ENCODE measurements at regions not wholly inside any gene's neighbourhood (a gene's known extent, or its start where the extent isn't known, plus 50 kb on each side); places are given as distances from the start of the nearest gene placed in this dataset.

DNA sequence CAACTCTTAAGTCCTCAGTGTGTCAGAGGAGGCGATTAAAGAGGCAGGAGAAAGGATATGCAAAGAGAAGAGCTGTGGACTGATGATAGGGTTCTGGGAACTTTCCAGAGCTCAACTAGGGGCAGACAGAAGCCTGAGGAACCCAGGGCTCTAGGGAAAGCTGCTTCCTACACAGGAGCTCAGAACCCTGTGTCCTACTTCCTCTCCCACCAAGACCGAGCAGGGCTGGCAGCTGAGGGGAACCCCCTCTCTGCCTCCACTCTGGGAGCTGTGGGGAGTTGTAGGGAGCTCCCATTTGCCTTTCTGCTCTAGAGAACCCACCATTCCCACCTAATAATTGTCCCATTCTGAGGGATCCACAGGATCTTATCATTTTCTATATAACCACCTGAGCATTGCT is 674.3 kb downstream of the ACTL7B start:
- TF ChIP-seq, protein P1, sequence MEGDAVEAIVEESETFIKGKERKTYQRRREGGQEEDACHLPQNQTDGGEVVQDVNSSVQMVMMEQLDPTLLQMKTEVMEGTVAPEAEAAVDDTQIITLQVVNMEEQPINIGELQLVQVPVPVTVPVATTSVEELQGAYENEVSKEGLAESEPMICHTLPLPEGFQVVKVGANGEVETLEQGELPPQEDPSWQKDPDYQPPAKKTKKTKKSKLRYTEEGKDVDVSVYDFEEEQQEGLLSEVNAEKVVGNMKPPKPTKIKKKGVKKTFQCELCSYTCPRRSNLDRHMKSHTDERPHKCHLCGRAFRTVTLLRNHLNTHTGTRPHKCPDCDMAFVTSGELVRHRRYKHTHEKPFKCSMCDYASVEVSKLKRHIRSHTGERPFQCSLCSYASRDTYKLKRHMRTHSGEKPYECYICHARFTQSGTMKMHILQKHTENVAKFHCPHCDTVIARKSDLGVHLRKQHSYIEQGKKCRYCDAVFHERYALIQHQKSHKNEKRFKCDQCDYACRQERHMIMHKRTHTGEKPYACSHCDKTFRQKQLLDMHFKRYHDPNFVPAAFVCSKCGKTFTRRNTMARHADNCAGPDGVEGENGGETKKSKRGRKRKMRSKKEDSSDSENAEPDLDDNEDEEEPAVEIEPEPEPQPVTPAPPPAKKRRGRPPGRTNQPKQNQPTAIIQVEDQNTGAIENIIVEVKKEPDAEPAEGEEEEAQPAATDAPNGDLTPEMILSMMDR (IDR thresholded peaks at IDR 0.05), result no peak
- TF ChIP-seq POLR2A (IDR thresholded peaks at IDR 0.05), result no peak
